Lower lobe of right lung (tissue), 2 donors: ENCODE measurements at regions not wholly inside any gene's neighbourhood (a gene's known extent, or its start where the extent isn't known, plus 50 kb on each side); places are given as distances from the start of the nearest gene placed in this dataset.

ENCODE experiments used
- ATAC-seq, 2 donors: fragments of 200-7000 bp; cut with Tn5 transposase; one replicate each; pipeline ENCODE4 v1.9.1; 2020 to 2022; ENCODE audit warnings: mild to moderate bottlenecking in 2 of 2, moderate library complexity in 2 of 2
- DNase-seq: peaks from one replicate; pipeline ENCODE4 v3.0.0-alpha.2; 2020
- H3K27ac ChIP-seq: fragments of 200-600 bp; one replicate; pipeline ENCODE4 v1.8.0; 2022
- H3K27me3 ChIP-seq: fragments of 200-600 bp; one replicate; pipeline ENCODE4 v1.8.0; 2022; ENCODE audit warnings: low read depth
- H3K36me3 ChIP-seq: fragments of 200-600 bp; one replicate; pipeline ENCODE4 v1.8.0; 2022; ENCODE audit warnings: mild to moderate bottlenecking
- H3K4me1 ChIP-seq: fragments of 200-600 bp; one replicate; pipeline ENCODE4 v1.8.0; 2022
- H3K4me3 ChIP-seq: fragments of 200-600 bp; one replicate; pipeline ENCODE4 v1.8.0; 2022; ENCODE audit warnings: mild to moderate bottlenecking
- H3K9me3 ChIP-seq: fragments of 200-600 bp; one replicate; pipeline ENCODE4 v1.8.0; 2022
- intact Hi-C: fragments of 100-400 bp; cut with DNase I; formaldehyde crosslinking; loops from one replicate; pipeline ENCODE4 v1.11.0; 2022
- TF ChIP-seq, protein P1 (sequence below): fragments of 200-600 bp; IDR thresholded peaks from one replicate; pipeline ENCODE4 v1.8.0; 2022; ENCODE audit warnings: antibody characterized with exemption, mild to moderate bottlenecking
- donor health status: DM: no; HTN: yes; CAD: no; lungs with severe emphysema.

DNA sequence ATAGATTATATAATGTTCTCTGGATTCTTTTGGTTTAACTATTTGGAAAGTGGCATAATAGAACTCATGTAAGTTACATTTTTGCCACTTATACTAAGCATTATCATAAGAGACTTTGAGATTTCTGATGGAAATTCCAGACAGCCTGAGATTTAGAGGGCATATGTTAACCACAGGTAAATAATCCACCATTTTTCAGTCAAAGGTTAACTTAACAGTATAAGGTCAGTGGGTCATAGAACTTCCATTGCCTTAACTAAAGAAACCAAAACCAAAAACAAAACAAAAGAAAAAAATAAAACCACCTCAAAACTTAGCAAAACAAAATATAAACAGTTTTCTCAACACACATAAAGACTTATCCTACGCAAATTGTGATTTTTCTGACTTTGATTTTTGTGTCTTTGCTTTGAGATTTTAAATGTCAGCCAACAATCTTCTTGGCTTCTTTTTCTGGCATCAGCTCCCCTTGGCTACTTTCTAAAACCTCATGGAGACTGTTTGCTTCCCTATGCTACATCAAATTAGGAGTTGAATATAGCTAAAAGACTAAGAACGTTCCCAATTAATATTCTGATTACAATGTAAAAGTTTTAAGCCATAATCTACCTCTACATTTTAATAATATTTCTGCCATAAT, 430.1 kb upstream of the DAB2 start:
- H3K4me3 ChIP-seq = no peak overlapping the region
- no peaks in the 10 kb centered on the region for H3K27me3 ChIP-seq
- intact Hi-C loops = no loop called here
- no peaks in the 10 kb centered on the region for H3K4me1 ChIP-seq
- ATAC-seq = no peak
- no peak overlapping the region for H3K27ac ChIP-seq
- DNase-seq = no peak
- H3K9me3 ChIP-seq = no peaks in the 10 kb centered on the region
- TF ChIP-seq, protein P1, sequence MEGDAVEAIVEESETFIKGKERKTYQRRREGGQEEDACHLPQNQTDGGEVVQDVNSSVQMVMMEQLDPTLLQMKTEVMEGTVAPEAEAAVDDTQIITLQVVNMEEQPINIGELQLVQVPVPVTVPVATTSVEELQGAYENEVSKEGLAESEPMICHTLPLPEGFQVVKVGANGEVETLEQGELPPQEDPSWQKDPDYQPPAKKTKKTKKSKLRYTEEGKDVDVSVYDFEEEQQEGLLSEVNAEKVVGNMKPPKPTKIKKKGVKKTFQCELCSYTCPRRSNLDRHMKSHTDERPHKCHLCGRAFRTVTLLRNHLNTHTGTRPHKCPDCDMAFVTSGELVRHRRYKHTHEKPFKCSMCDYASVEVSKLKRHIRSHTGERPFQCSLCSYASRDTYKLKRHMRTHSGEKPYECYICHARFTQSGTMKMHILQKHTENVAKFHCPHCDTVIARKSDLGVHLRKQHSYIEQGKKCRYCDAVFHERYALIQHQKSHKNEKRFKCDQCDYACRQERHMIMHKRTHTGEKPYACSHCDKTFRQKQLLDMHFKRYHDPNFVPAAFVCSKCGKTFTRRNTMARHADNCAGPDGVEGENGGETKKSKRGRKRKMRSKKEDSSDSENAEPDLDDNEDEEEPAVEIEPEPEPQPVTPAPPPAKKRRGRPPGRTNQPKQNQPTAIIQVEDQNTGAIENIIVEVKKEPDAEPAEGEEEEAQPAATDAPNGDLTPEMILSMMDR = no peak
- no peaks in the 10 kb centered on the region for H3K36me3 ChIP-seq

DNA sequence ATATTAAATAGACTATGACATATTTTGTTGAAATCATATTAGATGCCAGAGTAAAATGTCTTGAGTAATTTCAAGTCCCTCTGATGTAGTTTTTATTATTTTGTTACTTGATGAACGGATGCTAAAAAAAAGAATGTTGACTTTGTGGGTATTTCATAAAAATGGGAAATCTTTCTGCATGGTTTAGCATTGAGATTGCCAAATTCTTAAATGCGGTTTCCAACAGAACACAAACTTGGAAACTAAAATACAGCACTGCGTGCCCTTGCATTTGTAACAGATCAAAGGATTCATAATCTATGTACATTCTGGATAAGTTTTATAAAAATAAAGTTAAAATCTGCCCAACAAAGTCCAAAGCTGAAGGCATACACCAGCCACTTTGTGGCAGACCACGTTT, 425.5 kb upstream of the DAB2 start:
- ATAC-seq = no peak
- TF ChIP-seq, protein P1 = no peak
- H3K4me3 ChIP-seq = no peak overlapping the region
- no peaks in the 10 kb centered on the region for H3K36me3 ChIP-seq
- no peaks in the 10 kb centered on the region for H3K9me3 ChIP-seq
- DNase-seq = no peak
- no peak overlapping the region for H3K27ac ChIP-seq
- intact Hi-C loops = no loop called here
- H3K4me1 ChIP-seq = no peaks in the 10 kb centered on the region
- H3K27me3 ChIP-seq = no peaks in the 10 kb centered on the region

DNA sequence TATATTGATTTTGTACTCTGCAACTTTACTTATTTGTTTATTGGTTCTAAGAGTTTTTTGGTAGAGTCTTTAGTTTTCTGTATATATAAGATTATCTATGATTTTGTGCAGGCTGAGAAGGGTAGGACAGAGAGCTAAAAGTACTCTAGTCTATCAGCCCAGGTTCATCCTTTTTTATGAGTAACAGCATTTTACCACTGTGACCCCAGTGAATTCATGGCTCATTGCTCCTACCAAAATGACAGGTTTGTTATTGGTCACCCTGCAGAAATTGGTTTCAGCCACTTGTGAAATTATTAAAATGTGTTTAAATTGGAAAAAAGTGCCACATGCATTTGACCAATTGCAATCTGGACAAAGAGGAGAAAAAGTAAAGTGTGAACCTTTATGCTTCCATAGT, 421.4 kb upstream of the DAB2 start:
- Histone ChIP-seq H3K4me1 (no peaks in the 10 kb centered on the region), H3K9me3 (no peaks in the 10 kb centered on the region), H3K27me3 (no peaks in the 10 kb centered on the region), H3K36me3 (no peaks in the 10 kb centered on the region), H3K4me3 (no peak overlapping the region), H3K27ac (no peak overlapping the region)
- ATAC-seq (no peak), DNase-seq (no peak)
- TF ChIP-seq, protein P1 = no peak
- intact Hi-C loops = no loop called here

DNA sequence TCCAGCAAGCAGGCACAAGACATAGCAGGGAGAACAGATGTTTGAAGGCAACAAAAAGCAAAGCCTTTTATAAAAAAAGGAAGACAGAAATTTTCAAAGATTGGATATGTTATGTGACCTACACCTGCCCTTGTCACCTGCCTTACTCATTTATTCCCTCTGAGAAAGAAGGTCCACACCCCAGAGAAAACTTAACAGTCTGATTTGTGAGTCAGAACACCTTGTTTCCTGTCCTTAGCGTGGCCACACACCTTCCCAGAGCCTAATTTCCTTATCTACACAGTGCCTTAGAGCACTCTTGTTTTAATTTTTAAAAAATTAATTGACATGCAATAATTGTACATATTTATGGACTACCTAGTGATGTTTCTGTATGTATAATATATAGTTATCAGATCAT, 419.0 kb upstream of the DAB2 start:
- Histone ChIP-seq H3K27me3 (no peaks in the 10 kb centered on the region), H3K9me3 (peaks cover 11% of the 10 kb centered on the region), H3K36me3 (no peaks in the 10 kb centered on the region), H3K27ac (no peak overlapping the region), H3K4me3 (no peak overlapping the region), H3K4me1 (no peaks in the 10 kb centered on the region)
- ATAC-seq (no peak), DNase-seq (no peak)
- TF ChIP-seq, protein P1 = no peak
- intact Hi-C loops = no loop called here

DNA sequence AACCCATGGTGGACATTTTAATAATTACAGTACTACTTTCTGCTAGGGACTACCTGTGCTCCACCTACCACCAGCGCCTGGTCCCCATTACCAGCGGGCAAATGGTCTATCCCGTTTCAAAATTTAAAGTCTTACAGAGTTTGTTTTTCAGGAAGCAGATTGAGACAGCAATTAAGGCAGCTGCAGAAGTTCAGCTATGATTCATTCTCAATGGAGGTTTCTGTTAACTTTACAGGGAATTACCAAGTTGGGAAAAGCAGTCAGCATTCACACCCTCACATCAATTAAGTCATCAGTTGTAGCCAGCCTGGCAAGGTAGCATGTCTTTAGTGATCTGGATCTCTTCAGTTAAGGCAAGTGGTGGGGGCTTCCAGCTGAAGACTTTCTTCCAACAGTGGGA, 410.6 kb upstream of the DAB2 start:
- no peaks in the 10 kb centered on the region for H3K27me3 ChIP-seq
- H3K27ac ChIP-seq = no peak overlapping the region
- TF ChIP-seq, protein P1 = no peak
- no peaks in the 10 kb centered on the region for H3K36me3 ChIP-seq
- ATAC-seq (no peak), DNase-seq (no peak)
- intact Hi-C loops = no loop called here
- H3K4me1 ChIP-seq = no peaks in the 10 kb centered on the region
- H3K4me3 ChIP-seq = no peak overlapping the region
- H3K9me3 ChIP-seq = peaks cover 11% of the 10 kb centered on the region
